ENCODE measurements at regions not wholly inside any gene's neighbourhood (a gene's known extent, or its start where the extent isn't known, plus 50 kb on each side); places are given as distances from the start of the nearest gene placed in this dataset.

GRCh38 chr2:221198309-221198708, 373.8 kb downstream of the EPHA4 start:
- H3K27me3 ChIP-seq (ENCODE audit: control insufficient read depth in 2 of 2, insufficient read depth in 2 of 2, low read length in 2 of 2): no peaks in the 10 kb centered on the region
- H3K4me2 ChIP-seq (ENCODE audit: insufficient read depth, low read length): no peak overlapping the region
- no peak overlapping the region for H2AFZ ChIP-seq (ENCODE audit: low read depth, low read length)
- no peak overlapping the region for H3K27ac ChIP-seq (ENCODE audit: extremely low read depth, low read depth, low read length)
- ChIA-PET CTCF (ENCODE audit: low intra/inter-chr PET ratio) (no interaction called here), POLR2A (no interaction called here)
- H3K9ac ChIP-seq (ENCODE audit: insufficient read depth in 1 of 2, low read depth in 2 of 2, low read length in 2 of 2): no peak overlapping the region
- DNase-seq (ENCODE audit: extremely low read depth in 1 of 4, low spot score in 3 of 4) (no peak), ATAC-seq (no peak), FAIRE-seq (no peak)
- H4K20me1 ChIP-seq (replicated peaks; ENCODE audit: control insufficient read depth, insufficient read depth, low read length): no peaks in the 10 kb centered on the region
- in situ Hi-C loops (cut with MboI) (no loop called here), intact Hi-C loops (cut with micrococcal nuclease) (no loop called here)
- no peak for TF ChIP-seq FOXP1 (CRISPR knock-in tag; IDR thresholded peaks at IDR 0.05)
- TF ChIP-seq BRD4 (IDR thresholded peaks at IDR 0.05): no peak
- no peak for TF ChIP-seq ZNF551 (CRISPR knock-in tag; IDR thresholded peaks at IDR 0.05)
- no peak for TF ChIP-seq ASH1L (IDR thresholded peaks at IDR 0.05; ENCODE audit: borderline replicate concordance, low read depth, partially characterized antibody)
- no peaks in the 10 kb centered on the region for H3K9me3 ChIP-seq (replicated peaks; ENCODE audit: control insufficient read depth, insufficient read depth, low read depth, low read length)
- H3K36me3 ChIP-seq (ENCODE audit: control insufficient read depth, insufficient read depth, low read length): no peaks in the 10 kb centered on the region
- no peaks in the 10 kb centered on the region for H3K79me2 ChIP-seq (ENCODE audit: control insufficient read depth, insufficient read depth, low read length)
- no peaks in the 10 kb centered on the region for H3K9me1 ChIP-seq (ENCODE audit: control insufficient read depth, insufficient read depth, low read length)
- no peak overlapping the region for H3K4me3 ChIP-seq
- no TSS peak for BruUV-seq (replicated peaks)
- H3K4me1 ChIP-seq (replicated peaks in 1 of 2; ENCODE audit: control insufficient read depth in 2 of 2, insufficient read depth in 2 of 2, low read length in 2 of 2): no peaks in the 10 kb centered on the region

DNA sequence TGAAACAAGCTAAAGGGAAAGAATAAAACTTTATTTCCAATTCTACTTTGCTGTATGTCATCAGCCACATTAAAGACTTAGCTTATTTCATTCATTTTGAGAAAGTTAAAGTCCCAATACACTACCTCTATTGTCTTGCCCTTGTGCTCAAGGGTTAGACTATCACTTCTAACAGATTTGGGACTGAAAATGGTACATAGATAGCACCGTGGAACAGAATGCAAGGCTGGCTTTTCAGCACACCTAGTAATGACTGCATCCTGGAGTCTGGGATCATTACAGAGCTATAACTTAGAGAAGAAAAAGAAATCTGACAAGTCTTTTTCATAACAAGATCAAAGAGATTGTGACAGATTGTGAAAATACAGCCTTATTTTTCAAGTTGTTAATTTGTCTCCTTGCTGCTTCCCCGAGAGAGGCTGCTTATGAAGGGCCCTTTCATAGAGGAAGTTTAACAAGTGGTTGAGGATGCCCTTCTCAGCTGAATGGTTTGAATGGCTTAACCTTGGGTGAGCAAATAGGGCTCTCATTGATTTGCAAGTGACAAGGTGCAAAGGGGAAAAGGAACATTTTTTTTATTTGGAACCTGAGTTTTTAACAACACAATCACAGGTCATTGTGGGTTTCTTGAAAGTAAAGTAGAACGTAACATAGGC, 371.8 kb downstream of the EPHA4 start:
- CTCF ChIA-PET (ENCODE audit: low intra/inter-chr PET ratio): no interaction called here
- no peak for FAIRE-seq
- TF ChIP-seq NEUROD1 (IDR thresholded peaks at IDR 0.05; ENCODE audit: borderline replicate concordance, low read depth, low read length, partially characterized antibody): no peak
- TF ChIP-seq, protein P1, sequence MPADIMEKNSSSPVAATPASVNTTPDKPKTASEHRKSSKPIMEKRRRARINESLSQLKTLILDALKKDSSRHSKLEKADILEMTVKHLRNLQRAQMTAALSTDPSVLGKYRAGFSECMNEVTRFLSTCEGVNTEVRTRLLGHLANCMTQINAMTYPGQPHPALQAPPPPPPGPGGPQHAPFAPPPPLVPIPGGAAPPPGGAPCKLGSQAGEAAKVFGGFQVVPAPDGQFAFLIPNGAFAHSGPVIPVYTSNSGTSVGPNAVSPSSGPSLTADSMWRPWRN (IDR thresholded peaks at IDR 0.05; ENCODE audit: low read depth): no peak
- no peak for TF ChIP-seq ZSCAN32 (CRISPR knock-in tag; IDR thresholded peaks at IDR 0.05)
- no peak for TF ChIP-seq TSHZ1 (CRISPR knock-in tag; IDR thresholded peaks at IDR 0.05)
- no peak for TF ChIP-seq DPF2 (IDR thresholded peaks at IDR 0.05)
- no peak for TF ChIP-seq MEIS2 (IDR thresholded peaks at IDR 0.05; ENCODE audit: partially characterized antibody)
- TF ChIP-seq, protein P2, sequence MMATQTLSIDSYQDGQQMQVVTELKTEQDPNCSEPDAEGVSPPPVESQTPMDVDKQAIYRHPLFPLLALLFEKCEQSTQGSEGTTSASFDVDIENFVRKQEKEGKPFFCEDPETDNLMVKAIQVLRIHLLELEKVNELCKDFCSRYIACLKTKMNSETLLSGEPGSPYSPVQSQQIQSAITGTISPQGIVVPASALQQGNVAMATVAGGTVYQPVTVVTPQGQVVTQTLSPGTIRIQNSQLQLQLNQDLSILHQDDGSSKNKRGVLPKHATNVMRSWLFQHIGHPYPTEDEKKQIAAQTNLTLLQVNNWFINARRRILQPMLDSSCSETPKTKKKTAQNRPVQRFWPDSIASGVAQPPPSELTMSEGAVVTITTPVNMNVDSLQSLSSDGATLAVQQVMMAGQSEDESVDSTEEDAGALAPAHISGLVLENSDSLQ (IDR thresholded peaks at IDR 0.05): no peak
- TF ChIP-seq ZNF184 (CRISPR knock-in tag; IDR thresholded peaks at IDR 0.05): no peak
- no peak for TF ChIP-seq LEF1 (IDR thresholded peaks at IDR 0.05)

More for the DNA sequence above, 371.8 kb downstream of the EPHA4 start:
- Histone ChIP-seq H3K4me2 (ENCODE audit: insufficient read depth, low read length) (no peak overlapping the region), H3K27ac (ENCODE audit: extremely low read depth, low read depth, low read length) (no peak overlapping the region), H3K4me3 (no peak overlapping the region), H3K36me3 (ENCODE audit: control insufficient read depth, insufficient read depth, low read length) (no peaks in the 10 kb centered on the region), H4K20me1 (replicated peaks; ENCODE audit: control insufficient read depth, insufficient read depth, low read length) (no peaks in the 10 kb centered on the region), H3K9ac (ENCODE audit: insufficient read depth in 1 of 2, low read depth in 2 of 2, low read length in 2 of 2) (no peak overlapping the region), H2AFZ (ENCODE audit: low read depth, low read length) (no peak overlapping the region), H3K79me2 (ENCODE audit: control insufficient read depth, insufficient read depth, low read length) (no peaks in the 10 kb centered on the region), H3K27me3 (ENCODE audit: control insufficient read depth in 2 of 2, insufficient read depth in 2 of 2, low read length in 2 of 2) (no peaks in the 10 kb centered on the region), H3K9me1 (ENCODE audit: control insufficient read depth, insufficient read depth, low read length) (no peaks in the 10 kb centered on the region), H3K9me3 (replicated peaks; ENCODE audit: control insufficient read depth, insufficient read depth, low read depth, low read length) (no peaks in the 10 kb centered on the region), H3K4me1 (replicated peaks in 1 of 2; ENCODE audit: control insufficient read depth in 2 of 2, insufficient read depth in 2 of 2, low read length in 2 of 2) (no peaks in the 10 kb centered on the region)
- intact Hi-C loops (cut with micrococcal nuclease): no loop called here
- 0% methylated on average over 3 of the region's 3 CpGs for WGBS (ENCODE audit: insufficient coverage, low coverage, missing lambda C conversion rate)
- no TSS peak for BruUV-seq (replicated peaks)
- ATAC-seq (no peak), DNase-seq (ENCODE audit: extremely low read depth in 1 of 4, low spot score in 3 of 4) (no peak)
- POLR2A ChIA-PET: no interaction called here
- in situ Hi-C loops (cut with MboI): no loop called here

Measured in K562 (cell line).